ENCODE measurements at regions not wholly inside any gene's neighbourhood (a gene's known extent, or its start where the extent isn't known, plus 50 kb on each side); places are given as distances from the start of the nearest gene placed in this dataset.

DNA sequence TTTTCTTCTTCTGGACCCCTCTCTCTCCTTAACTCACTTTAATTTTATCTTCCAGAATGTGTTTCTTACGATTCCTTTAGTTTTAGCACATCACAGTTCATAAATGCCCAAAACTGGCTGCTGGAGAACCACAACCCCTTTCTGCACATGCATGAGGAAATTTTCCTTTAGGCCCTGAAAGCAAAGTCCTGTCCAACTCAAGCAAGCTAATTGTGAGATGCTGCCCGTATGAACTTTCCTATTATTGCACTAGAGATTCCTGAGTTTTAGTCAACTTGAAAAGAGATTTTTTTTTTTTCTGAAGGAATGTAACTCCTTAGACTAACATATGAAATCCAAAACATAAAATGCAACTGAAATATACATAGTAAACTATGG is 52.1 kb upstream of the DAB2 start:
- no peak for DNase-seq (ENCODE audit: low read depth in 2 of 2)

DNA sequence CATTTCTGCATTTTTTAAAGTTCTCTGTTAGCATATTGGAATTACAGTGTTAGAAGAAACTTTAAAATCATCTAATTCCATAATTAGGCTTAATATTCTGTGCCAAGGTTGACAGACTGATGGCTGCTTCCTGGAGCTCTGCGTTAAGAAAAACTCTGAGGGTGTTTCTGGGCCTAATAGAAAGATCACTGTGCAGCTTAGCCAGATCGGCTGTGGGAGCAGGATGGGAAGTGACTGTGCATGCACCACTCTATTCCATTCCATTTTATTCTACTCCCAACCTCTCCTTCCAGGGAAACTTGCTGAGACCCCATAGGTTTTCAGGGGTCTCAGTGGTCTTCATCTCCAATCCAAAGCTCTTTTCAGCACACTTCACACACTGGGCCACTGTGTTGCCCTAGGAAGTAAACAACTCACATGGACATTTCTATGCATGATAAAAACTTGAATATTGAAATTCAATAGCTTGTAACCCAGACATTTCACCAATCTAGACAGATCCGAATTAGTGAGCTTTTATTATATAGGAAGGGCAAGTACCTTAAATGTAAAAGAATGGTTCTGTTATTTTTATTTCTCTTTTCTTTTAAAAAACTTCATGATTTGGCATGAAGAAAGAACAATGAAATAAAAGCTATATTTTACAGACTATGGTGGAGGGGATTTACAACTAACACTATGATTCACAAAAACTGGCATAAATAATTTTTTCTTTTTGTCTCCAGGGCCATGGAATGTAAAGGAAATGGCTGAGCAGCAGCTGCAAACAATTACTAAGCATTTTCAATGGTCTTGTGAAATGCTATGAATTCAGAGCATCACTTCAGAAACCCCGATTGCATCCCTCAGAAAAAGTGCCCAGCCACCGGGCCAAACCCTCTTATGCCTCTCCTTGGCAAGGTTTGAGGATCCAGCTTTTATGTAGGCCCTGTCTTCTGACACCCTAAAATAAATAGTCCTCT is 51.4 kb upstream of the DAB2 start:
- no peak for DNase-seq (ENCODE audit: low read depth in 2 of 2)

DNA sequence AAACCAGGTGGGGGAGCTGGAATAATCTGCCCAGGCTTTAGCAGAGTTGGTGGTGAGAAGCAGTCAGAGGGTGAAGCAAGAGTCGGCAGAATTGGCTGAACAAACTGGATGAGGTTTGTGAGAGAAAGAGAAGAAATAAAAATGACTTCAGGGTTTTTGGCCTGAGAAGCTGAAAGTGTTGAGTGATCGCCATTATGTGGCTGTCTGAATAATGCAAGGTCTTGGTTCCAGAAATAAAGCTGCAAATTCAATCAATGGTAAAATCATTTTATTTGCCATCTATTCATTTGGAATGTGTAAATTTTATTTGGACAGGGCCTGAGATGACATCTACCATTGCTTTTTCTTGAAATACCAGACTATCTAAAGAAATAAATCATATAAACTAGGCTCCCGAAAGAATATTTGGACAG is 50.4 kb upstream of the DAB2 start:
- DNase-seq (ENCODE audit: low read depth in 2 of 2) = no peak
